Loucy (cell line): ENCODE measurements at regions not wholly inside any gene's neighbourhood (a gene's known extent, or its start where the extent isn't known, plus 50 kb on each side); places are given as distances from the start of the nearest gene placed in this dataset.

ENCODE experiments used
- H2AFZ ChIP-seq: fragments of 200-600 bp; sonication (generic); 2 replicates; pipeline ENCODE4 v1.6.0; 2016; ENCODE audit warnings: antibody characterized with exemption, mild to moderate bottlenecking, low read length, moderate library complexity
- H3F3A ChIP-seq: fragments of 200-600 bp; 2 replicates; pipeline ENCODE4 v1.6.0; 2016; ENCODE audit warnings: antibody characterized with exemption, low read depth, mild to moderate bottlenecking
- H3K27me3 ChIP-seq: fragments of 200-600 bp; sonication (generic); 2 replicates; pipeline ENCODE4 v1.6.1; 2014; ENCODE audit warnings: low read length, mild to moderate bottlenecking; ENCODE audit not compliant: insufficient read depth, poor library complexity, severe bottlenecking
- H3K36me3 ChIP-seq: fragments of 200-600 bp; sonication (generic); 2 replicates; pipeline ENCODE4 v1.6.1; 2016; ENCODE audit warnings: low read length; ENCODE audit not compliant: insufficient read depth
- H3K4me1 ChIP-seq: fragments of 200-600 bp; sonication (generic); 2 replicates; pipeline ENCODE4 v1.5.1; 2014; ENCODE audit warnings: low read length, mild to moderate bottlenecking; ENCODE audit not compliant: insufficient read depth, poor library complexity, severe bottlenecking
- H3K4me2 ChIP-seq: fragments of 200-600 bp; sonication (generic); 2 replicates; pipeline ENCODE4 v1.6.0; 2014; ENCODE audit warnings: antibody characterized with exemption, low read length, low read depth, mild to moderate bottlenecking; ENCODE audit not compliant: poor library complexity, severe bottlenecking
- H3K4me3 ChIP-seq: fragments of 200-600 bp; sonication (generic); 2 replicates; pipeline ENCODE4 v1.5.1; 2014; ENCODE audit warnings: low read length, mild to moderate bottlenecking, mixed read lengths; ENCODE audit not compliant: poor library complexity, severe bottlenecking
- H3K79me2 ChIP-seq: fragments of 200-600 bp; sonication (generic); 2 replicates; pipeline ENCODE4 v1.6.1; 2014; ENCODE audit warnings: low read length; ENCODE audit not compliant: insufficient read depth
- H3K9ac ChIP-seq: fragments of 200-600 bp; sonication (generic); 2 replicates; pipeline ENCODE4 v1.6.0; 2014; ENCODE audit warnings: mild to moderate bottlenecking, low read depth, low read length, moderate library complexity; ENCODE audit not compliant: poor library complexity, severe bottlenecking
- H3K9me2 ChIP-seq: fragments of 200-600 bp; sonication (generic); replicated peaks from 2 replicates; pipeline ENCODE4 v1.6.1; 2016; ENCODE audit warnings: low read depth, low read length, mixed read lengths
- H3K9me3 ChIP-seq: fragments of 200-600 bp; sonication (generic); 2 replicates; pipeline ENCODE4 v1.6.1; 2014; ENCODE audit warnings: mild to moderate bottlenecking, antibody characterized with exemption, low read length, low read depth; ENCODE audit not compliant: insufficient read depth
- H4K20me1 ChIP-seq: fragments of 200-600 bp; sonication (generic); 2 replicates; pipeline ENCODE4 v1.6.0; 2014; ENCODE audit warnings: antibody characterized with exemption, low read length, mild to moderate bottlenecking; ENCODE audit not compliant: insufficient read depth, poor library complexity, severe bottlenecking
- CTCF ChIP-seq: fragments of 200-600 bp; sonication (generic); conservative IDR thresholded peaks from 2 replicates; pipeline ENCODE4 v1.5.1; 2014; ENCODE audit warnings: mild to moderate bottlenecking, antibody characterized with exemption, low read length
- EZH2phosphoT487 ChIP-seq: fragments of 200-600 bp; IDR thresholded peaks from 2 replicates; pipeline ENCODE4 v1.6.1; 2018; ENCODE audit warnings: antibody characterized with exemption, mild to moderate bottlenecking, moderate library complexity, borderline replicate concordance

GRCh38 chr6:18055098-18055497 is 67.4 kb downstream of the NHLRC1 start:
- H3K4me1 ChIP-seq, result peaks cover 9% of the 10 kb centered on the region
- H3K9me3 ChIP-seq, result no peaks in the 10 kb centered on the region
- no peaks in the 10 kb centered on the region for H3K9me2 ChIP-seq
- H3K4me3 ChIP-seq, result no peak overlapping the region
- no peaks in the 10 kb centered on the region for H4K20me1 ChIP-seq
- no peak overlapping the region for H3K4me2 ChIP-seq
- no peaks in the 10 kb centered on the region for H3K36me3 ChIP-seq
- no peak overlapping the region for H3K9ac ChIP-seq
- no peaks in the 10 kb centered on the region for H3F3A ChIP-seq
- H3K27me3 ChIP-seq, result no peaks in the 10 kb centered on the region
- no peaks in the 10 kb centered on the region for H3K79me2 ChIP-seq
- TF ChIP-seq EZH2phosphoT487 (no peak), CTCF (no peak)
- H2AFZ ChIP-seq, result no peak overlapping the region

DNA sequence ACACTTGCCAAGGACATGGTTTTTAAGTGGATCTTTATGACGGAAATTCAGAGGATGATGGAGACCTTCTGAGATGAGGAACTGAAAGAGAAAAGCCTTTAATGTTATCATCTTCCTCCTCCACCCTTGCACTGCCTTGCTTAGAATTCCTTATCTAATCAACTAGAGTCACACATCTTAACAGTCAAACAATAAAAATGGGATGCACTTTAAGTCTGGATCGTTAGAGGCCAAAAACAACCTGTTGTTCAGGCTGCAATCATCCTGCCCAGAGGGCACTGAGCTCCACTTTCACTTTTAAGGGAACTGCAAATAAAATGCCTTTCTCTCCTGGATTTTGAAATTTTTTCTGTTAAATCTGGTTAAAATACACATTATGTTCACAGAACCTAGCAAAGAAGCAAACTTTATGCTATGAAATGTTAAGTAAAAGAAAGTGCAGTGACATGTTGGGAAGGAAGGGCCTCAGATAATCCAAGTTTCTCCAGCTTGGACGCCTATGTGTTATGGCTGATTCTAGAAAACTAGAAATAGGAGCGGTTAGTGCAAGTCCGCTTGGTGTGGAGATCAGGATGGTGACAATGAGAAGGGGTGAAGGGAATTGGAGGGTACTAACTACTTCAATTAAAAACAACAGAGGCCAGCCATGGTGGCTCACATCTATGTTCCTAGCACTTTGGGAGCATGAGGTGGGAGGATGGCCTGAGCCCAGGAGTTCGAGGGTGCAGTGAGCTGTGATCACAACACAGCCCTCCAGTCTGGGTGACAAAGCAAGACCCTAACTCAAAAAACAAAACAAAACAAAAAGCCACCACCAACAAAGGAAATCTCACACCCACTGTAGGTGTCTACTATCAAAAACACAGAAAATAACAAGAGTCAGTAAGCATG is 66.4 kb upstream of the KIF13A start:
- no peaks in the 10 kb centered on the region for H3K27me3 ChIP-seq
- H3K4me2 ChIP-seq, result peak overlapping the region; percentile 44

DNA sequence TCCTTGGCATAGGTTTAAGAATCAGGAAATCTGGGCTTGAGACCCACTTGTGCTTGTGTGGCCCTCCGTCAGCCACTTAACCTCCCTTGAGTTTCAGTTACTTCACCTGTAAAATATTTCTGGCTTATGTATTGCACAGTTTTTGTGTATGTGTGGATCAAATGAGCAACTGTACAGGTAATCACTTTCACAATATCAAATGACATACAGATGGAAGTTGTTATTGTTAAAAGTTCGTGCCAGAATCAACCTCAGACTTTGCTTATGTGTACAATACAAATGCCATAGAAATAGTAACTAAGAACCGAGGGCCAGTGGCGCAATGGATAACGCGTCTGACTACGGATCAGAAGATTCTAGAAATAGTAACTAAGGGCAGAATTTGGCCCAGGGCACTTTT is 65.6 kb upstream of the KIF13A start:
- Histone ChIP-seq H3K9me3 (no peaks in the 10 kb centered on the region), H3K27me3 (no peaks in the 10 kb centered on the region), H3K79me2 (no peaks in the 10 kb centered on the region), H3K4me3 (no peak overlapping the region), H3F3A (no peaks in the 10 kb centered on the region), H3K9ac (no peak overlapping the region), H2AFZ (no peak overlapping the region), H3K4me2 (no peak overlapping the region), H3K4me1 (peaks cover 9% of the 10 kb centered on the region), H4K20me1 (no peaks in the 10 kb centered on the region), H3K9me2 (no peaks in the 10 kb centered on the region), H3K36me3 (no peaks in the 10 kb centered on the region)
- TF ChIP-seq EZH2phosphoT487 (no peak), CTCF (no peak)

More for the DNA sequence above, 66.4 kb upstream of the KIF13A start:
- Histone ChIP-seq H4K20me1 (no peaks in the 10 kb centered on the region), H3K79me2 (no peaks in the 10 kb centered on the region), H3K9me2 (no peaks in the 10 kb centered on the region), H2AFZ (peak overlapping the region; percentile 84), H3K9ac (peak overlapping the region; percentile 20), H3K4me3 (no peak overlapping the region), H3K36me3 (no peaks in the 10 kb centered on the region), H3K9me3 (no peaks in the 10 kb centered on the region), H3K4me1 (peaks cover 9% of the 10 kb centered on the region), H3F3A (no peaks in the 10 kb centered on the region)
- TF ChIP-seq EZH2phosphoT487, result no peak
- no peak for TF ChIP-seq CTCF
